CD4-positive, alpha-beta T cell (primary cell): ENCODE measurements at regions not wholly inside any gene's neighbourhood (a gene's known extent, or its start where the extent isn't known, plus 50 kb on each side); places are given as distances from the start of the nearest gene placed in this dataset.
"Not testable (repeated sequence)": the region's sequence is repeated elsewhere in the genome, so short reads cannot be mapped to it uniquely, and the experiment has no call there.

Experiments used
- ATAC-seq: fragments of 200-7000 bp; cut with Tn5 transposase; one replicate; pipeline ENCODE4 v1.10.0; 2022; ENCODE audit warnings: mild to moderate bottlenecking; ENCODE audit not compliant: poor library complexity
- CTCF ChIA-PET: fragments of 350-600 bp; sonication (Branson Sonifier 250); formaldehyde crosslinking; loops from one replicate; lab custom pipeline; 2021; ENCODE audit warnings: antibody characterized with exemption, inconsistent platforms; lab: Charles Lee
- POLR2A ChIA-PET: fragments of 350-600 bp; sonication (Branson Sonifier 250); formaldehyde crosslinking; loops from one replicate; lab custom pipeline; 2021; ENCODE audit warnings: antibody characterized with exemption, inconsistent platforms; lab: Charles Lee
- DNase-seq, 14 experiments: peaks; one replicate each; pipeline ENCODE4 v3.0.0-alpha.2; 2013 to 2020; ENCODE audit warnings: mixed read lengths in 2 of 14
- H3K27ac ChIP-seq, 2 donors: one replicate each; pipeline versions ENCODE4 v1.5.1 to v1.7.0; 2013; ENCODE audit warnings: low read length in 2 of 2, low read depth in 1 of 2, mild to moderate bottlenecking in 1 of 2
- H3K27me3 ChIP-seq, 2 experiments: 1 replicate in 1 of 2; 2 replicates in 1 of 2; pipeline versions ENCODE4 v1.6.1 to v1.7.0; 2013; ENCODE audit warnings: low read length in 2 of 2, control low read depth in 1 of 2, mild to moderate bottlenecking in 1 of 2, moderate library complexity in 1 of 2; ENCODE audit not compliant: insufficient read depth in 2 of 2, control insufficient read depth in 1 of 2
- H3K36me3 ChIP-seq: one replicate; pipeline ENCODE4 v1.6.1; 2013; ENCODE audit warnings: low read length, control low read depth; ENCODE audit not compliant: insufficient read depth
- H3K4me1 ChIP-seq: one replicate; pipeline ENCODE4 v1.6.1; 2013; ENCODE audit warnings: low read length, control low read depth; ENCODE audit not compliant: insufficient read depth
- H3K4me3 ChIP-seq: one replicate; pipeline ENCODE4 v1.5.1; 2013; ENCODE audit warnings: mild to moderate bottlenecking, low read length, moderate library complexity
- H3K9me3 ChIP-seq, 2 experiments: 1 replicate in 1 of 2; 2 replicates in 1 of 2; pipeline versions ENCODE4 v1.6.1 to v1.7.0; 2013; ENCODE audit warnings: low read length in 2 of 2, mild to moderate bottlenecking in 2 of 2, control low read depth in 1 of 2, moderate library complexity in 1 of 2; ENCODE audit not compliant: control insufficient read depth in 1 of 2, insufficient read depth in 1 of 2
- H3K27ac Mint-ChIP-seq: one replicate; pipeline ENCODE4 v1.8.0; 2020; ENCODE audit warnings: mixed read lengths
- H3K27me3 Mint-ChIP-seq: one replicate; pipeline ENCODE4 v1.8.0; 2021; ENCODE audit warnings: mixed read lengths
- H3K36me3 Mint-ChIP-seq: one replicate; pipeline ENCODE4 v1.8.0; 2021; ENCODE audit warnings: low read depth, mixed read lengths
- H3K4me1 Mint-ChIP-seq: one replicate; pipeline ENCODE4 v1.8.0; 2021; ENCODE audit warnings: low read depth, mixed read lengths
- H3K4me3 Mint-ChIP-seq: one replicate; pipeline ENCODE4 v1.8.0; 2020; ENCODE audit warnings: mild to moderate bottlenecking, mixed read lengths
- H3K9me3 Mint-ChIP-seq: one replicate; pipeline ENCODE4 v1.8.0; 2020; ENCODE audit warnings: mixed read lengths
- intact Hi-C, 2 experiments: fragments of 100-400 bp; cut with DNase I in 1 of 2; cut with micrococcal nuclease in 1 of 2; formaldehyde crosslinking; loops; one replicate each; pipeline versions ENCODE4 v1.15.1 to v1.9.0; 2023 to 2025; cut with DNase I, micrococcal nuclease
- TF ChIP-seq, protein P1 (sequence below): fragments of 200-600 bp; IDR thresholded peaks from one replicate; pipeline ENCODE4 v1.8.0; 2022; ENCODE audit warnings: antibody characterized with exemption, mild to moderate bottlenecking

DNA sequence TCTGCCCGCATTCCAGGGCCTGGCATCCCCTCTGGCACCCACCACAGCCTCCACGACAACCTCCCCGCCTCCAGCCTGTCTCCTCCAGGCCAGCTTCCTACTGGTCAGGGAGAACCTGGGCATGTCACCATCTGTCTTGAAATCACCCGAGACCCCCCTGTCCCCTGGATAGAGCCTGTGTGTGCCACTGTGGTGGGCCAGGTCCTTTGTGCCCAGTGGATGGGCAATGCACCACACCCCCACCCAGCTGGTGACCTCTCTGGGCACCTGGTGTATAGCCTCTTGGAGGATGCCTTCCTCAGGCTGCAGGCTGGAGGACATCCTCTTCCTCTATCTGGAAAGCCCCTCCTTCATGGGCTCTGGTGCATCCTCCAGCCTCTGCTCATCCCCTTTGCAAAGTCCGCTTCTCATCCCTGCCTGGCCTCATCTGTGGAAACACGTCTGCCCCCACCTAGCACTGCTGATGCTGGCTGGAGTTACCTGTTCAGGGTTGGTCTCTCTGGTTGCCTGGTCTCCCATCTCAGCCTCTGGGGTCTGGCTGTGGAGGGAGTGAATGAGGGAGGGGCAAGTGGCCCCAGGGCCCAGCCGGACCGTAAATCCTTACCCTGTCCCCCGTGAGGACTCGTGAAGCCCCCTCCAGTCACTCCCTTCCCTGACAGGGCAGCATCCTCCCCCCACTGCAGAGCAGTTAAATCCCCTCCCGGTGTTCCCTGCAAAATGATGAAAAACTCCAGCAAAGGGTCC is 589.6 kb downstream of the TBC1D22A start:
- H3K4me3 Mint-ChIP-seq = no peak overlapping the region
- no peaks in the 10 kb centered on the region for H3K36me3 ChIP-seq
- H3K9me3 ChIP-seq = peaks cover 0 to 36% of the 10 kb centered on the region in 2 experiments
- no peaks in the 10 kb centered on the region for H3K4me1 Mint-ChIP-seq
- no peaks in the 10 kb centered on the region for H3K36me3 Mint-ChIP-seq
- peaks cover 0 to 3% of the 10 kb centered on the region in 2 experiments for H3K27me3 ChIP-seq
- H3K9me3 Mint-ChIP-seq = peaks cover 3% of the 10 kb centered on the region
- H3K27me3 Mint-ChIP-seq = no peaks in the 10 kb centered on the region
- TF ChIP-seq, protein P1, sequence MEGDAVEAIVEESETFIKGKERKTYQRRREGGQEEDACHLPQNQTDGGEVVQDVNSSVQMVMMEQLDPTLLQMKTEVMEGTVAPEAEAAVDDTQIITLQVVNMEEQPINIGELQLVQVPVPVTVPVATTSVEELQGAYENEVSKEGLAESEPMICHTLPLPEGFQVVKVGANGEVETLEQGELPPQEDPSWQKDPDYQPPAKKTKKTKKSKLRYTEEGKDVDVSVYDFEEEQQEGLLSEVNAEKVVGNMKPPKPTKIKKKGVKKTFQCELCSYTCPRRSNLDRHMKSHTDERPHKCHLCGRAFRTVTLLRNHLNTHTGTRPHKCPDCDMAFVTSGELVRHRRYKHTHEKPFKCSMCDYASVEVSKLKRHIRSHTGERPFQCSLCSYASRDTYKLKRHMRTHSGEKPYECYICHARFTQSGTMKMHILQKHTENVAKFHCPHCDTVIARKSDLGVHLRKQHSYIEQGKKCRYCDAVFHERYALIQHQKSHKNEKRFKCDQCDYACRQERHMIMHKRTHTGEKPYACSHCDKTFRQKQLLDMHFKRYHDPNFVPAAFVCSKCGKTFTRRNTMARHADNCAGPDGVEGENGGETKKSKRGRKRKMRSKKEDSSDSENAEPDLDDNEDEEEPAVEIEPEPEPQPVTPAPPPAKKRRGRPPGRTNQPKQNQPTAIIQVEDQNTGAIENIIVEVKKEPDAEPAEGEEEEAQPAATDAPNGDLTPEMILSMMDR = no peak
- CTCF ChIA-PET = no interaction called here
- no peak overlapping the region for H3K27ac ChIP-seq
- POLR2A ChIA-PET = no interaction called here
- no peak for DNase-seq
- H3K27ac Mint-ChIP-seq = no peak overlapping the region
- H3K4me1 ChIP-seq = no peaks in the 10 kb centered on the region
- intact Hi-C loops = no loop called here
- H3K4me3 ChIP-seq = no peak overlapping the region
- ATAC-seq = no peak

GRCh38 chr22:47346287-47346686 is 583.8 kb downstream of the TBC1D22A start:
- DNase-seq, H3K36me3 Mint-ChIP-seq, intact Hi-C loops, H3K4me3 ChIP-seq, ATAC-seq, H3K36me3 ChIP-seq, H3K27ac ChIP-seq, H3K27ac Mint-ChIP-seq, H3K4me3 Mint-ChIP-seq, CTCF ChIA-PET, POLR2A ChIA-PET, H3K4me1 ChIP-seq, H3K9me3 Mint-ChIP-seq, H3K4me1 Mint-ChIP-seq: not testable (repeated sequence)
- H3K27me3 Mint-ChIP-seq = peaks cover 12% of the 10 kb centered on the region
- H3K9me3 ChIP-seq = peaks cover 0 to 25% of the 10 kb centered on the region in 2 experiments
- H3K27me3 ChIP-seq = peaks cover 7 to 11% of the 10 kb centered on the region in 2 experiments

- Histone ChIP-seq H3K27ac (no peak overlapping the region), H3K36me3 (no peaks in the 10 kb centered on the region), H3K4me1 (no peaks in the 10 kb centered on the region), H3K9me3 (peaks cover 0 to 25% of the 10 kb centered on the region in 2 experiments), H3K4me3 (no peak overlapping the region), H3K27me3 (peaks cover 7 to 11% of the 10 kb centered on the region in 2 experiments)
- no peaks in the 10 kb centered on the region for H3K4me1 Mint-ChIP-seq
- CTCF ChIA-PET = no interaction called here
- no peak for ATAC-seq
- no peak overlapping the region for H3K4me3 Mint-ChIP-seq
- no peak for DNase-seq
- intact Hi-C loops = no loop called here
- peaks cover 19% of the 10 kb centered on the region for H3K27me3 Mint-ChIP-seq
- TF ChIP-seq, protein P1 = no peak
- H3K9me3 Mint-ChIP-seq = no peaks in the 10 kb centered on the region
- POLR2A ChIA-PET = no interaction called here
- no peak overlapping the region for H3K27ac Mint-ChIP-seq
- H3K36me3 Mint-ChIP-seq = no peaks in the 10 kb centered on the region
These were observed 582.6 kb downstream of the TBC1D22A start for GRCh38 chr22:47345025-47345424.

- Mint-ChIP-seq H3K4me1 (no peaks in the 10 kb centered on the region), H3K27ac (no peak overlapping the region), H3K36me3 (no peaks in the 10 kb centered on the region), H3K27me3 (peaks cover 19% of the 10 kb centered on the region), H3K4me3 (no peak overlapping the region), H3K9me3 (no peaks in the 10 kb centered on the region)
- Histone ChIP-seq H3K27ac (no peak overlapping the region), H3K4me3 (no peak overlapping the region), H3K36me3 (no peaks in the 10 kb centered on the region), H3K4me1 (no peaks in the 10 kb centered on the region), H3K27me3 (peaks cover 7 to 11% of the 10 kb centered on the region in 2 experiments), H3K9me3 (peaks cover 0 to 25% of the 10 kb centered on the region in 2 experiments)
- intact Hi-C loops = no loop called here
- ChIA-PET POLR2A (no interaction called here), CTCF (no interaction called here)
- no peak for ATAC-seq
- TF ChIP-seq, protein P1 = no peak
- no peak for DNase-seq
These were observed 582.0 kb downstream of the TBC1D22A start for GRCh38 chr22:47344414-47344813.
